Adipose tissue (tissue), 3 donors: ENCODE measurements at regions not wholly inside any gene's neighbourhood (a gene's known extent, or its start where the extent isn't known, plus 50 kb on each side); places are given as distances from the start of the nearest gene placed in this dataset.
"Not testable (repeated sequence)": the region's sequence is repeated elsewhere in the genome, so short reads cannot be mapped to it uniquely, and the experiment has no call there.

ENCODE experiments used
- H3K27ac ChIP-seq: one replicate; pipeline ENCODE4 v1.5.1; 2013; ENCODE audit warnings: low read depth, low read length
- WGBS, 3 donors: extraction: QIAGEN DNeasy Blood & Tissue Kit; methylation state at CpG; one replicate each; pipeline ENCODE4 v1.1.7; 2013; 5-methylcytosine and 5-hydroxymethylcytosine counted together
- donor health status: healthy with polysubstance abuse.
- donor health status: Bipolar disorder and iron deficiency.
- donor health status: healthy.

- 55 to 69% (median 63%) methylated on average over 18 of the region's 18 CpGs for WGBS, 3 donors
- no peak overlapping the region for H3K27ac ChIP-seq
Observed at GRCh38 chr10:3926675-3927525, 141.9 kb upstream of the KLF6 start.

- H3K27ac ChIP-seq: no peak overlapping the region
Observed at GRCh38 chr10:3926258-3926657, 141.2 kb upstream of the KLF6 start.

GRCh38 chr10:3925184-3925583 is 140.2 kb upstream of the KLF6 start:
- no peak overlapping the region for H3K27ac ChIP-seq
- WGBS, 3 donors: 74 to 86% (median 81%) methylated on average over 4 of the region's 4 CpGs

More at GRCh38 chr10:3926258-3926657, 141.2 kb upstream of the KLF6 start:
- 75 to 89% (median 87%) methylated on average over 4 of the region's 4 CpGs for WGBS, 3 donors

- no peak overlapping the region for H3K27ac ChIP-seq
Observed at GRCh38 chr10:3924344-3924743, 139.3 kb upstream of the KLF6 start.

GRCh38 chr10:3923033-3923432 is 138.0 kb upstream of the KLF6 start:
- 66 to 70% (median 68%) methylated on average over 4 of the region's 4 CpGs for WGBS, 3 donors
- H3K27ac ChIP-seq: no peak overlapping the region

More at GRCh38 chr10:3924344-3924743, 139.3 kb upstream of the KLF6 start:
- 62 to 64% (median 62%) methylated on average over 5 of the region's 5 CpGs for WGBS, 3 donors

GRCh38 chr10:3919709-3920308 is 134.8 kb upstream of the KLF6 start:
- 43 to 44% (median 43%) methylated on average over 3 of the region's 3 CpGs for WGBS, 3 donors
- no peak overlapping the region for H3K27ac ChIP-seq

- WGBS, 3 donors: 69 to 92% (median 82%) methylated on average over 6 of the region's 6 CpGs
- not testable (repeated sequence) for H3K27ac ChIP-seq
Observed at GRCh38 chr10:3917392-3917791, 132.4 kb upstream of the KLF6 start.

GRCh38 chr10:3914733-3915132 is 129.7 kb upstream of the KLF6 start:
- H3K27ac ChIP-seq: no peak overlapping the region
- 63 to 83% (median 74%) methylated on average over 5 of the region's 5 CpGs for WGBS, 3 donors

- 53 to 79% (median 79%) methylated on average over 13 of the region's 13 CpGs for WGBS, 3 donors
- H3K27ac ChIP-seq: no peak overlapping the region
Observed at GRCh38 chr10:3911713-3912442, 126.9 kb upstream of the KLF6 start.

GRCh38 chr10:3911241-3911640 is 126.2 kb upstream of the KLF6 start:
- WGBS, 3 donors: 80 to 89% (median 88%) methylated on average over 6 of the region's 6 CpGs
- no peak overlapping the region for H3K27ac ChIP-seq

- H3K27ac ChIP-seq: no peak overlapping the region
- WGBS, 3 donors: 89 to 97% (median 96%) methylated on average over 14 of the region's 14 CpGs
Observed at GRCh38 chr10:3909339-3909738, 124.3 kb upstream of the KLF6 start.

GRCh38 chr10:3908183-3908582 is 123.2 kb upstream of the KLF6 start:
- no peak overlapping the region for H3K27ac ChIP-seq

GRCh38 chr10:3907514-3907913 is 122.5 kb upstream of the KLF6 start:
- H3K27ac ChIP-seq: no peak overlapping the region

More at GRCh38 chr10:3908183-3908582, 123.2 kb upstream of the KLF6 start:
- WGBS, 3 donors: 71 to 88% (median 81%) methylated on average over 10 of the region's 10 CpGs

GRCh38 chr10:3906511-3907111 is 121.6 kb upstream of the KLF6 start:
- WGBS, 3 donors: 47 to 64% (median 57%) methylated on average over 17 of the region's 17 CpGs
- H3K27ac ChIP-seq: no peak overlapping the region

More at GRCh38 chr10:3907514-3907913, 122.5 kb upstream of the KLF6 start:
- WGBS, 3 donors: 63 to 77% (median 69%) methylated on average over 6 of the region's 6 CpGs

- no peak overlapping the region for H3K27ac ChIP-seq
- WGBS, 3 donors: 63 to 76% (median 72%) methylated on average over 5 of the region's 5 CpGs
Observed at GRCh38 chr10:3904419-3904960, 119.5 kb upstream of the KLF6 start.

- H3K27ac ChIP-seq: no peak overlapping the region
- WGBS, 3 donors: 86 to 98% (median 95%) methylated on average over 6 of the region's 6 CpGs
Observed at GRCh38 chr10:3902809-3903410, 117.9 kb upstream of the KLF6 start.

- 54 to 71% (median 67%) methylated on average over 8 of the region's 8 CpGs for WGBS, 3 donors
- no peak overlapping the region for H3K27ac ChIP-seq
Observed at GRCh38 chr10:3902054-3902808, 117.2 kb upstream of the KLF6 start.
